22Rv1 (cell line): ENCODE measurements at regions not wholly inside any gene's neighbourhood (a gene's known extent, or its start where the extent isn't known, plus 50 kb on each side); places are given as distances from the start of the nearest gene placed in this dataset.

ENCODE experiments used
- H3K27ac ChIP-seq: fragments of 450-650 bp; 2 replicates; pipeline ENCODE4 v1.5.1; 2017
- ZFX ChIP-seq: fragments of 450-650 bp; IDR thresholded peaks from 2 replicates; pipeline ENCODE4 v1.6.1; 2017; ENCODE audit warnings: antibody characterized with exemption, borderline replicate concordance
- TF ChIP-seq, protein P1 (sequence below): fragments of 450-650 bp; IDR thresholded peaks from 2 replicates; pipeline ENCODE4 v1.5.1; 2017; ENCODE audit warnings: mild to moderate bottlenecking

GRCh38 chr18:6598657-6599056 lies 130.9 kb upstream of the ARHGAP28 start:
- no peak for TF ChIP-seq ZFX
- TF ChIP-seq, protein P1, sequence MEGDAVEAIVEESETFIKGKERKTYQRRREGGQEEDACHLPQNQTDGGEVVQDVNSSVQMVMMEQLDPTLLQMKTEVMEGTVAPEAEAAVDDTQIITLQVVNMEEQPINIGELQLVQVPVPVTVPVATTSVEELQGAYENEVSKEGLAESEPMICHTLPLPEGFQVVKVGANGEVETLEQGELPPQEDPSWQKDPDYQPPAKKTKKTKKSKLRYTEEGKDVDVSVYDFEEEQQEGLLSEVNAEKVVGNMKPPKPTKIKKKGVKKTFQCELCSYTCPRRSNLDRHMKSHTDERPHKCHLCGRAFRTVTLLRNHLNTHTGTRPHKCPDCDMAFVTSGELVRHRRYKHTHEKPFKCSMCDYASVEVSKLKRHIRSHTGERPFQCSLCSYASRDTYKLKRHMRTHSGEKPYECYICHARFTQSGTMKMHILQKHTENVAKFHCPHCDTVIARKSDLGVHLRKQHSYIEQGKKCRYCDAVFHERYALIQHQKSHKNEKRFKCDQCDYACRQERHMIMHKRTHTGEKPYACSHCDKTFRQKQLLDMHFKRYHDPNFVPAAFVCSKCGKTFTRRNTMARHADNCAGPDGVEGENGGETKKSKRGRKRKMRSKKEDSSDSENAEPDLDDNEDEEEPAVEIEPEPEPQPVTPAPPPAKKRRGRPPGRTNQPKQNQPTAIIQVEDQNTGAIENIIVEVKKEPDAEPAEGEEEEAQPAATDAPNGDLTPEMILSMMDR: no peak
- no peak overlapping the region for H3K27ac ChIP-seq

DNA sequence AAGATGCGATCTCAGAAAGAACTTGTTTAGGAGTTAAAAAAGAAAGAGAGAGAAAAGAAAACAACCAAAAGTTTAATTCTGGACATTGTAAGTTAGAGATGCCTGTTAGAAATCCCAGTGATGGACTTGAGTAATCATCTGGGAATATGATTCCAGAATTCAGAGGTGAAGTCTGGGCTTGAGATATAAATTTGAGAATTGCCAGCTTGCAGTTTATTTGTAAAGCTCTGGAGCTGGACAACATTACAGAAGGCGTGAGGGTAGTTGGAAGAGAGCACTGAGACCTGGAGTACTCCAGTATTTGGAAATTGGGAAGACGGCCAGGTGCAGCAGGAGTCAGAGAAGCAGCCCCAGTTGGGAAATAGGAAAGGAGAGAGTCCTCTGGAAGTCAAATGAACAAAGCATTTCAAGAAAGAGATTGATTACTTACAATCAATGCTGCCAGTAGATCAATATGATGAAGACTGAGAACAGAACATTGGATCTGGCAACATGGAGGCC lies 128.8 kb upstream of the ARHGAP28 start:
- TF ChIP-seq, protein P1: no peak
- TF ChIP-seq ZFX: no peak
- no peak overlapping the region for H3K27ac ChIP-seq

DNA sequence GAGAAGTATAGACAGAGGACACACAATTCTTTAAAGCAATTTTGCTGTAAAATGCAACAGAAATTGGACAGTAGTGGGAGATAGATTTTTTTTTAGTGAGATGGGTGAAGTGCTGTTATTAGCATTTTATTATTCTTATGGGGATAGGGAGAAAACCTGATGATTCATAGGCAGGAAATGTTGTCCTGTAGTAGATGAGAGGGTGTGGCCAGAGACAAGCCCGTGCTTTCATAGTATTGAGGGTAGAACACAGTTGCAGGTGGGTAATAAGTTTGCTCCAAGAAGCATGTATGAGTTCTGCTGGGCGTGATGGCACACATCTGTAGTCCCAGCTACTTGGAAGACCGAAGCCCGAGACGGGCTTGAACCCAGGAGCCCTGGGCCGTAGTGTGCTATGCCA lies 128.3 kb upstream of the ARHGAP28 start:
- TF ChIP-seq, protein P1: no peak
- no peak for TF ChIP-seq ZFX

DNA sequence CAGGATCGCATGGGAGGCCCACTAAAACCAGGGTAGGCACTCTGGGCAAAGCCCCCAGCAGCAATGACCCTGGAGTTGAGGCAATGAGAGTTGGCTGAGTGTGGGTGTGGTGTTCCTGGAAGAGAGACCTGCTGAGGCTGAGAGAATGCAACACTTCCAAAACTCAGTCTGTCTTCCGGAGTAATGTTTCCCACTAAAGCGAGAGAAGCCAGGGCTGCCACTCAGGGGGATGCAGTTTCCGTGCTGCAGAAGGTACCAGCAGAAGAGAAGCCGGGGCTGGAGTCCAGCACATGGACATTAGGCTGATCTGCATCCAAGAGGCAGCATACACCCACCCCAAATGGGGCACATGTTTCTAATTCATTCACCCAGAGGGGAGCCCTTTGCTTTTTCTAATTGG lies 127.2 kb upstream of the ARHGAP28 start:
- TF ChIP-seq, protein P1: no peak
- TF ChIP-seq ZFX: no peak
- no peak overlapping the region for H3K27ac ChIP-seq

More for the DNA sequence above, 128.3 kb upstream of the ARHGAP28 start:
- no peak overlapping the region for H3K27ac ChIP-seq

DNA sequence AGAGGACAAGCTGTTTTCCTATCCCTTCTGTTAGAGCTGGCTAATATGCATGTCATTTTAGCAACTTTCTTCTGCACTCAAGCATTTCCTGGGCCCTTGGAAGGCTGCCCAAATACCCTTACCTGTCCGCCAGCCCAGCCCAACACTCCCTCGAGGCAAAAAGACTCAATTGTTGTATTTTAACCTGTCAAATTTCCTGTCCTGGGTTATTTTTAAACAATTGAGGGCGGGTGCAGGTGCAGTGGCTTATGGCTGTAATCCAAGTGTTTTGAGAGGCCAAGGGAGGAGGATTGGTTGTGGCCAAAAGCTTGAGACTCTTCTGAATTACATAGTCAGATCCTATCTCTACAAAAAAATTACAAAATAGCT lies 125.0 kb upstream of the ARHGAP28 start:
- TF ChIP-seq, protein P1: no peak; the same call in 1 of the 2 replicates
- TF ChIP-seq ZFX: no peak
- H3K27ac ChIP-seq: no peak overlapping the region

DNA sequence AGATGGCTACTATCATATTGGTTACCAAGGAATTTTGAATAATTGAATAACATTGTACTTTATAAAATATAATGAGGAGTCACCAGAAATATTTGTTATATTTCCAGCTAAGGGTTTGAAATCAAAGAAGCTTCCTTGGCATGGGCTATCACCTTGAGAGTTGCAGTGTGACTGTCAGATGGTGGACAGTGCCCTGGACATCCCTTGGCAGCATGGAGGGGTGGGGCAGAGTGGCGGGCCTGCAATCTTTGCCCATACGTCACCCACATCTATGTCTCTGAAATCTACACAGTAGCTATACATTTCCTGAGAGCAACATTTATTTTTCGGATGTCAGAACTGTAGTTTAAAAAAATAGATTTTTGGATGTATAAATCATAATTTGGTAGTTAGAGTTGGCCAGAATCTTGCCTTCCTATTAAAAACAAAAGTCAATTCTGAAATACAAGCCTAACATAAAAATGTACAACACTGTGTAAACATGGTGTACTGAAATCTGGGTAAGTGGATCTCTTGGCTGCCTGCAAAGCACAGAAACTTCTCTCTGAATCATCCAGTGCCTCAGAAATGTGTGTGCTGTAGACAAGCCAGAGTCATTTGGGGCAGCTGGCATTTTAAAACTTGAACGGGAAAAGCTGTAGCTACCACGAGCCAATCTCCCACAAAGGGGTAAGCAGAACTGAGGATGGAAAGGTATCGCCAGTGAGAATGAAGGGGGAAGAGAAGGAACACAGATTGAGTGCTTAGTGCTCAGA lies 124.2 kb upstream of the ARHGAP28 start:
- no peak for TF ChIP-seq ZFX
- TF ChIP-seq, protein P1: no peak
- H3K27ac ChIP-seq: no peak overlapping the region

GRCh38 chr18:6606411-6607085 lies 123.0 kb upstream of the ARHGAP28 start:
- H3K27ac ChIP-seq: no peak overlapping the region
- TF ChIP-seq, protein P1: no peak
